OCI-LY7 (cell line): ENCODE measurements at regions not wholly inside any gene's neighbourhood (a gene's known extent, or its start where the extent isn't known, plus 50 kb on each side); places are given as distances from the start of the nearest gene placed in this dataset.

Experiments
- CTCF ChIP-seq: fragments of 200-600 bp; sonication (generic); conservative IDR thresholded peaks from 2 replicates; pipeline ENCODE4 v1.5.1; 2014; ENCODE audit warnings: mild to moderate bottlenecking, antibody characterized with exemption, low read length, moderate library complexity, mixed read lengths
- EZH2phosphoT487 ChIP-seq: fragments of 200-600 bp; sonication (generic); IDR thresholded peaks from 2 replicates; pipeline ENCODE4 v1.6.1; 2018; ENCODE audit warnings: low read depth, borderline replicate concordance, mild to moderate bottlenecking, mixed run types, antibody characterized with exemption, low read length, moderate library complexity, mixed read lengths

- TF ChIP-seq CTCF (no peak), EZH2phosphoT487 (no peak)
These were observed 231.0 kb downstream of the METTL4 start for GRCh38 chr18:2340335-2340734.
